Stimulated activated CD8-positive, alpha-beta memory T cell treated with anti-CD3 and anti-CD28 coated beads, Interleukin-7, amount 100 ng/mL, for 24 hours (primary cell): ENCODE measurements at regions not wholly inside any gene's neighbourhood (a gene's known extent, or its start where the extent isn't known, plus 50 kb on each side); places are given as distances from the start of the nearest gene placed in this dataset.
"Not testable (repeated sequence)": the region's sequence is repeated elsewhere in the genome, so short reads cannot be mapped to it uniquely, and the experiment has no call there.

Experiments
- DNase-seq: peaks from one replicate; pipeline ENCODE4 v3.0.0-alpha.2; 2020; ENCODE audit warnings: low read depth

- no peak for DNase-seq
These were observed 370.2 kb upstream of the BRINP1 start for GRCh38 chr9:119739476-119739875.

GRCh38 chr9:119736491-119737454 lies 367.5 kb upstream of the BRINP1 start:
- DNase-seq = no peak

- no peak for DNase-seq
These were observed 358.8 kb upstream of the BRINP1 start for GRCh38 chr9:119727988-119728387.

- no peak for DNase-seq
These were observed 356.8 kb upstream of the BRINP1 start for GRCh38 chr9:119726035-119726434.

- no peak for DNase-seq
These were observed 353.1 kb upstream of the BRINP1 start for GRCh38 chr9:119722384-119722783.

GRCh38 chr9:119712325-119712724 lies 343.1 kb upstream of the BRINP1 start:
- DNase-seq = no peak

GRCh38 chr9:119709431-119709830 lies 340.2 kb upstream of the BRINP1 start:
- DNase-seq = no peak

- no peak for DNase-seq
These were observed 338.1 kb upstream of the BRINP1 start for GRCh38 chr9:119707228-119707845.

- no peak for DNase-seq
These were observed 332.4 kb upstream of the BRINP1 start for GRCh38 chr9:119701651-119702050.

- DNase-seq = no peak
These were observed 329.3 kb upstream of the BRINP1 start for GRCh38 chr9:119698535-119698934.

- no peak for DNase-seq
These were observed 328.8 kb upstream of the BRINP1 start for GRCh38 chr9:119697996-119698395.

- no peak for DNase-seq
These were observed 320.6 kb upstream of the BRINP1 start for GRCh38 chr9:119689879-119690278.

- no peak for DNase-seq
These were observed 319.3 kb upstream of the BRINP1 start for GRCh38 chr9:119688547-119688946.

GRCh38 chr9:119677811-119678505 lies 308.7 kb upstream of the BRINP1 start:
- DNase-seq = no peak

GRCh38 chr9:119675951-119676350 lies 306.7 kb upstream of the BRINP1 start:
- DNase-seq = no peak

- not testable (repeated sequence) for DNase-seq
These were observed 303.5 kb upstream of the BRINP1 start for GRCh38 chr9:119672763-119673162.

- DNase-seq = no peak
These were observed 298.7 kb upstream of the BRINP1 start for GRCh38 chr9:119667916-119668315.

GRCh38 chr9:119667163-119667562 lies 297.9 kb upstream of the BRINP1 start:
- DNase-seq = no peak

GRCh38 chr9:119662329-119662728 lies 293.1 kb upstream of the BRINP1 start:
- DNase-seq = no peak

GRCh38 chr9:119652931-119653330 lies 283.7 kb upstream of the BRINP1 start:
- no peak for DNase-seq

- no peak for DNase-seq
These were observed 280.0 kb upstream of the BRINP1 start for GRCh38 chr9:119649205-119649604.

- no peak for DNase-seq
These were observed 270.2 kb upstream of the BRINP1 start for GRCh38 chr9:119639287-119639955.
